ENCODE measurements at regions not wholly inside any gene's neighbourhood (a gene's known extent, or its start where the extent isn't known, plus 50 kb on each side); places are given as distances from the start of the nearest gene placed in this dataset.

DNA sequence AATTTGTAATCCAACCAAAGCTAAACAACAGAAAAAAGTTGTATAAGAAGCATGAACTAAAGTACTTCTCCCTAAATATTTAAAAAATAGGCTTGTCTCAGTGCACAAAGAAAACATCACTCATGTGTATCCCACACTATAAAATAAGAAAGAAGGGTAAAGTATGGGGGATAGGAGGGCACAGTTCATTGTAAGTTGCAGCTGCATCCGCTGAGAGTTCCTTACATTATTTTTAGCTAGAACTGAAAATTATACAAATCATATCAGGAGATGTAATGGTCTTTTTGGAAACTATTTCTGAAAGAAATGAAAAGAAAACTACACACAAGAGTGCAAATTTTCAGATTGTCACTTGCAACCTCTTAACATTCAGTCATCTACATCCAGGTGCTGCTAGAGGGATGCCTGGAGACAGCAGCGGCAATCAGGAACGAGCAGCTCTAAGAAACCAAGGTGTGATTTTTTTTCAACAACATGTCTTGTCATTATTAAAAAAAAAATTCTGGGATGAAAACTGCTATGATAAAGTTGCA lies 273.6 kb downstream of the ASXL3 start:
- POLR2A ChIA-PET = interaction anchor here (0.5 kb wide), 1 partner anchor 457 kb away, joined by 3 read pairs; no protein-coding TSS in a partner anchor
- Mint-ChIP-seq H3K4me1 (peaks cover 23% of the 10 kb centered on the region), H3K27ac (no peak overlapping the region), H3K9me3 (no peaks in the 10 kb centered on the region), H3K27me3 (ENCODE audit: low read depth) (no peaks in the 10 kb centered on the region), H3K4me3 (no peak overlapping the region), H3K36me3 (no peaks in the 10 kb centered on the region)
- no peak for ATAC-seq
- CTCF ChIA-PET = interaction anchor here (1.4 to 1.9 kb wide), 2 partner anchors 10 to 12 kb away, joined by 3 to 8 read pairs; no protein-coding TSS in a partner anchor
- TF ChIP-seq, protein P1, sequence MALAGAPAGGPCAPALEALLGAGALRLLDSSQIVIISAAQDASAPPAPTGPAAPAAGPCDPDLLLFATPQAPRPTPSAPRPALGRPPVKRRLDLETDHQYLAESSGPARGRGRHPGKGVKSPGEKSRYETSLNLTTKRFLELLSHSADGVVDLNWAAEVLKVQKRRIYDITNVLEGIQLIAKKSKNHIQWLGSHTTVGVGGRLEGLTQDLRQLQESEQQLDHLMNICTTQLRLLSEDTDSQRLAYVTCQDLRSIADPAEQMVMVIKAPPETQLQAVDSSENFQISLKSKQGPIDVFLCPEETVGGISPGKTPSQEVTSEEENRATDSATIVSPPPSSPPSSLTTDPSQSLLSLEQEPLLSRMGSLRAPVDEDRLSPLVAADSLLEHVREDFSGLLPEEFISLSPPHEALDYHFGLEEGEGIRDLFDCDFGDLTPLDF (CRISPR knock-in tag; IDR thresholded peaks at IDR 0.05) = no peak
- TF ChIP-seq CREB1 (CRISPR knock-in tag; IDR thresholded peaks at IDR 0.05) (no peak), FOXK1 (CRISPR knock-in tag; IDR thresholded peaks at IDR 0.05) (no peak), ZNF263 (CRISPR knock-in tag; IDR thresholded peaks at IDR 0.05; ENCODE audit: low read depth) (no peak), TCF7 (CRISPR knock-in tag; IDR thresholded peaks at IDR 0.05; ENCODE audit: low read depth) (no peak), ESRRA (CRISPR knock-in tag; IDR thresholded peaks at IDR 0.05; ENCODE audit: borderline replicate concordance) (no peak), ZNF232 (CRISPR knock-in tag; IDR thresholded peaks at IDR 0.05) (no peak), ATF1 (CRISPR knock-in tag; IDR thresholded peaks at IDR 0.05) (no peak), FOXP1 (CRISPR knock-in tag; IDR thresholded peaks at IDR 0.05; ENCODE audit: borderline replicate concordance) (no peak), ZNF138 (CRISPR knock-in tag; conservative IDR thresholded peaks at IDR 0.05) (no peak), JAZF1 (CRISPR knock-in tag; IDR thresholded peaks at IDR 0.05) (no peak), TEAD4 (CRISPR knock-in tag; IDR thresholded peaks at IDR 0.05) (no peak)
- TF ChIP-seq, protein P2, sequence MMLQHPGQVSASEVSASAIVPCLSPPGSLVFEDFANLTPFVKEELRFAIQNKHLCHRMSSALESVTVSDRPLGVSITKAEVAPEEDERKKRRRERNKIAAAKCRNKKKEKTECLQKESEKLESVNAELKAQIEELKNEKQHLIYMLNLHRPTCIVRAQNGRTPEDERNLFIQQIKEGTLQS (CRISPR knock-in tag; conservative IDR thresholded peaks at IDR 0.05) = no peak
- TF ChIP-seq, protein P3, sequence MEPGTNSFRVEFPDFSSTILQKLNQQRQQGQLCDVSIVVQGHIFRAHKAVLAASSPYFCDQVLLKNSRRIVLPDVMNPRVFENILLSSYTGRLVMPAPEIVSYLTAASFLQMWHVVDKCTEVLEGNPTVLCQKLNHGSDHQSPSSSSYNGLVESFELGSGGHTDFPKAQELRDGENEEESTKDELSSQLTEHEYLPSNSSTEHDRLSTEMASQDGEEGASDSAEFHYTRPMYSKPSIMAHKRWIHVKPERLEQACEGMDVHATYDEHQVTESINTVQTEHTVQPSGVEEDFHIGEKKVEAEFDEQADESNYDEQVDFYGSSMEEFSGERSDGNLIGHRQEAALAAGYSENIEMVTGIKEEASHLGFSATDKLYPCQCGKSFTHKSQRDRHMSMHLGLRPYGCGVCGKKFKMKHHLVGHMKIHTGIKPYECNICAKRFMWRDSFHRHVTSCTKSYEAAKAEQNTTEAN (CRISPR knock-in tag; IDR thresholded peaks at IDR 0.05) = no peak
- TF ChIP-seq, protein P4, sequence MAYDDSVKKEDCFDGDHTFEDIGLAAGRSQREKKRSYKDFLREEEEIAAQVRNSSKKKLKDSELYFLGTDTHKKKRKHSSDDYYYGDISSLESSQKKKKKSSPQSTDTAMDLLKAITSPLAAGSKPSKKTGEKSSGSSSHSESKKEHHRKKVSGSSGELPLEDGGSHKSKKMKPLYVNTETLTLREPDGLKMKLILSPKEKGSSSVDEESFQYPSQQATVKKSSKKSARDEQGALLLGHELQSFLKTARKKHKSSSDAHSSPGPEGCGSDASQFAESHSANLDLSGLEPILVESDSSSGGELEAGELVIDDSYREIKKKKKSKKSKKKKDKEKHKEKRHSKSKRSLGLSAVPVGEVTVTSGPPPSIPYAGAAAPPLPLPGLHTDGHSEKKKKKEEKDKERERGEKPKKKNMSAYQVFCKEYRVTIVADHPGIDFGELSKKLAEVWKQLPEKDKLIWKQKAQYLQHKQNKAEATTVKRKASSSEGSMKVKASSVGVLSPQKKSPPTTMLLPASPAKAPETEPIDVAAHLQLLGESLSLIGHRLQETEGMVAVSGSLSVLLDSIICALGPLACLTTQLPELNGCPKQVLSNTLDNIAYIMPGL (CRISPR knock-in tag; IDR thresholded peaks at IDR 0.05) = no peak
- TF ChIP-seq, protein P5, sequence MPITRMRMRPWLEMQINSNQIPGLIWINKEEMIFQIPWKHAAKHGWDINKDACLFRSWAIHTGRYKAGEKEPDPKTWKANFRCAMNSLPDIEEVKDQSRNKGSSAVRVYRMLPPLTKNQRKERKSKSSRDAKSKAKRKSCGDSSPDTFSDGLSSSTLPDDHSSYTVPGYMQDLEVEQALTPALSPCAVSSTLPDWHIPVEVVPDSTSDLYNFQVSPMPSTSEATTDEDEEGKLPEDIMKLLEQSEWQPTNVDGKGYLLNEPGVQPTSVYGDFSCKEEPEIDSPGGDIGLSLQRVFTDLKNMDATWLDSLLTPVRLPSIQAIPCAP (CRISPR knock-in tag; IDR thresholded peaks at IDR 0.05) = no peak
- TF ChIP-seq, protein P6, sequence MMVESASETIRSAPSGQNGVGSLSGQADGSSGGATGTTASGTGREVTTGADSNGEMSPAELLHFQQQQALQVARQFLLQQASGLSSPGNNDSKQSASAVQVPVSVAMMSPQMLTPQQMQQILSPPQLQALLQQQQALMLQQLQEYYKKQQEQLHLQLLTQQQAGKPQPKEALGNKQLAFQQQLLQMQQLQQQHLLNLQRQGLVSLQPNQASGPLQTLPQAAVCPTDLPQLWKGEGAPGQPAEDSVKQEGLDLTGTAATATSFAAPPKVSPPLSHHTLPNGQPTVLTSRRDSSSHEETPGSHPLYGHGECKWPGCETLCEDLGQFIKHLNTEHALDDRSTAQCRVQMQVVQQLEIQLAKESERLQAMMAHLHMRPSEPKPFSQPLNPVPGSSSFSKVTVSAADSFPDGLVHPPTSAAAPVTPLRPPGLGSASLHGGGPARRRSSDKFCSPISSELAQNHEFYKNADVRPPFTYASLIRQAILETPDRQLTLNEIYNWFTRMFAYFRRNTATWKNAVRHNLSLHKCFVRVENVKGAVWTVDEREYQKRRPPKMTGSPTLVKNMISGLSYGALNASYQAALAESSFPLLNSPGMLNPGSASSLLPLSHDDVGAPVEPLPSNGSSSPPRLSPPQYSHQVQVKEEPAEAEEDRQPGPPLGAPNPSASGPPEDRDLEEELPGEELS (CRISPR knock-in tag; IDR thresholded peaks at IDR 0.05) = no peak
- DNase-seq (ENCODE audit: low spot score) = no peak

DNA sequence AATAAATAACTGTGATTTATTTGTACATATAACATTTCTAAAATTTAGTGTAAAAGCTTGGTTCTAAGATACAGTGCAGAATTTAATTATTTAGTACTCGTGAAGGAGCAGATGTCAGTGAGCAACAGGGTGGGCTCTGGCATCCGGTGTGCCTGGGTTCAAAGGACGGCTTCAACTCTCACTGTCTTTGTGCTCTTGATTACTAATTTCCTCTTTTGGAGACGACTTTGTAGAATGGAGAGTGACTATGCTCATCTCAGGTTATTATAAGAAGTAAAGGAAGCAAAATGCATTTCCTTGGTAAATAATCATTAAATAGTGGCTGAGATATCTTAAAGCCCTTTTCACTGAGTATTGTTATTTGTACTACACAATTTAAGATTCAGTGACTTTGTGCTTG lies 271.7 kb downstream of the ASXL3 start:
- Mint-ChIP-seq H3K4me1 (peaks cover 23% of the 10 kb centered on the region), H3K27ac (peak overlapping the region; percentile 50; the same call in 1 of the 2 replicates), H3K4me3 (no peak overlapping the region), H3K36me3 (no peaks in the 10 kb centered on the region), H3K27me3 (ENCODE audit: low read depth) (no peaks in the 10 kb centered on the region), H3K9me3 (no peaks in the 10 kb centered on the region)
- ATAC-seq (no peak), DNase-seq (ENCODE audit: low spot score) (no peak)
- CTCF ChIA-PET = interaction anchor here (0.6 kb wide), 1 partner anchor 958 kb away, joined by 3 read pairs; no protein-coding TSS in a partner anchor
- POLR2A ChIA-PET = no interaction called here
- TF ChIP-seq ZNF416 (CRISPR knock-in tag; IDR thresholded peaks at IDR 0.05) (no peak), NR1H2 (CRISPR knock-in tag; IDR thresholded peaks at IDR 0.05) (no peak), FOXJ3 (CRISPR knock-in tag; IDR thresholded peaks at IDR 0.05; ENCODE audit: borderline replicate concordance) (no peak), ESRRA (CRISPR knock-in tag; IDR thresholded peaks at IDR 0.05; ENCODE audit: borderline replicate concordance) (no peak), TP53 (CRISPR knock-in tag; IDR thresholded peaks at IDR 0.05) (no peak), SMAD4 (CRISPR knock-in tag; IDR thresholded peaks at IDR 0.05) (no peak), ZNF396 (CRISPR knock-in tag; IDR thresholded peaks at IDR 0.05; ENCODE audit: borderline replicate concordance) (no peak)
- TF ChIP-seq, protein P7, sequence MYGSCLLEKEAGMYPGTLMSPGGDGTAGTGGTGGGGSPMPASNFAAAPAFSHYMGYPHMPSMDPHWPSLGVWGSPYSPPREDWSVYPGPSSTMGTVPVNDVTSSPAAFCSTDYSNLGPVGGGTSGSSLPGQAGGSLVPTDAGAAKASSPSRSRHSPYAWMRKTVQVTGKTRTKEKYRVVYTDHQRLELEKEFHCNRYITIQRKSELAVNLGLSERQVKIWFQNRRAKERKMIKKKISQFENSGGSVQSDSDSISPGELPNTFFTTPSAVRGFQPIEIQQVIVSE (CRISPR knock-in tag; IDR thresholded peaks at IDR 0.05; ENCODE audit: borderline replicate concordance) = no peak
- TF ChIP-seq, protein P8, sequence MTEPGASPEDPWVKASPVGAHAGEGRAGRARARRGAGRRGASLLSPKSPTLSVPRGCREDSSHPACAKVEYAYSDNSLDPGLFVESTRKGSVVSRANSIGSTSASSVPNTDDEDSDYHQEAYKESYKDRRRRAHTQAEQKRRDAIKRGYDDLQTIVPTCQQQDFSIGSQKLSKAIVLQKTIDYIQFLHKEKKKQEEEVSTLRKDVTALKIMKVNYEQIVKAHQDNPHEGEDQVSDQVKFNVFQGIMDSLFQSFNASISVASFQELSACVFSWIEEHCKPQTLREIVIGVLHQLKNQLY (CRISPR knock-in tag; IDR thresholded peaks at IDR 0.05) = no peak

Data from WTC11 (cell line).